ENCODE measurements at regions not wholly inside any gene's neighbourhood (a gene's known extent, or its start where the extent isn't known, plus 50 kb on each side); places are given as distances from the start of the nearest gene placed in this dataset.

DNA sequence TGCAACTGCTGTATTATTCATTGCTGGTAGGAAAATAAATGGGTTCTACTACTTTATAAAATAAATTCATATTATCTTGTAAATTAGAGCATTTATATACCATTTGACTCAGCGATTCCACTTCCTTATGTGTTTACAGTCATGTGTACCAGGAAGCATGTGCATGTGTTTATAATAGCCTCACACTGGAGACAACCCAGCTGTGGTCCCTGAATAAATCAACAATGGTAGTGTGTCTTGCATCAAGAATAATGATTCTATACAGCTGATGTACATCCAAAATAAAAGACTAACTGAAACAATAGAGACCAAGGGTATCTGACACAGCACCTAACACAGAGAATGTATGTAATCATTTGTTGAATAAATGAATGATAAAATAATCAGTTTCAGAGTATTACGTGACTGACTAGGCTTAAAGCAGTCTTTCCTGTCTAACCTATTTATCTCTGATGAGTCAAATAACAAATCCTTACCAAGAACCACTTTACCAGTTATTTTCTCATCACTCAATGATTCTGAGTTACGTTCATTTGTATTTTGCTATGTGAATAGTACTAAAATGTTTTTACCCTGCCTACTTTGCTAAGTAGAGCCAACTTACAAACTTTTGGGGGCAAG is 216.8 kb downstream of the UBE2E3 start:
- no peak for TF ChIP-seq POLR2AphosphoS5 (IDR thresholded peaks at IDR 0.05; ENCODE audit: borderline replicate concordance, low read depth, low read length)
- TF ChIP-seq FOXP2 (optimal IDR thresholded peaks at IDR 0.05; ENCODE audit: control extremely low read depth, extremely low read length, insufficient read depth), result peak; percentile 83
